ENCODE measurements at regions not wholly inside any gene's neighbourhood (a gene's known extent, or its start where the extent isn't known, plus 50 kb on each side); places are given as distances from the start of the nearest gene placed in this dataset.
"Not testable (repeated sequence)": the region's sequence is repeated elsewhere in the genome, so short reads cannot be mapped to it uniquely, and the experiment has no call there.

DNA sequence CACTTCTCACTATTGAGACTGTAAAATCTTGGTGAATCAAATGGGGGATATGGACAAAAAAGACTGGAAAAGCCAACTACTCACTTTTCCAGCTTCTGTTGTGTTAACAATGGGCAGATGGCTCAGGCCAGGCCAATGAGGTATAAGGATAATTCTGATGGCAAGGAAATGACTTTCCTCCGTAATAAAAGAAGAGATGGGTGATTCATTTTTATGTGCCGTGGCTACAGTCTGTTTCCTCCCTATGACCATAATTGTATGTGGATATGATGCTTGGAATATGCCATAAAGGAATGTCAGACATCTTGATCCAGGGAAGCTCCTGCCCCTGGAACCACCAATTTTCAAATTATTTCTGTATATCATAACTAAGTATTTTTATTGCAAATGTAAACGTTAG, 406.8 kb downstream of the CCDC85A start:
- intact Hi-C loops (cut with DNase I): no loop called here

DNA sequence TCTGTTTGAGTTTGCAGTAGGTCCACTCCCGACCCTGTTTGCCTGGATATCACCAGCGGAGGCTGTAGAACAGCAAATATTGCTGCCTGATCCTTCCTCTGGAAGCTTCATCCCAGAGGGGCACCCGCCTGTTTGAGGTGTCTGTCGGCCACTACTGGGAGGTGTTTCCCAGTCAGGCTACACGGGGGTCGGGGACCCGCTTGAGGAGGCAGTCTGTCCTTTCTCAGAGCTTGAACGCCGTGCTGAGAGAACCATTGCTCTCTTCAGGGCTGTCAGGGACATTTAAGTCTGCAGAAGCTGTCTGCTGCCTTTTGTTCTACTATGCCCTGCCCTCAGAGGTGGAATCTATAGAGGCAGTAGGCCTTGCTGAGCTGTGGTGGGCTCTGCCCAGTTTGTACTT, 422.3 kb downstream of the CCDC85A start:
- intact Hi-C loops (cut with DNase I): not testable (repeated sequence)
- DNase-seq: peak in 1 of 10 donors; percentile 48

More for the DNA sequence above, 406.8 kb downstream of the CCDC85A start:
- no peak for DNase-seq

DNA sequence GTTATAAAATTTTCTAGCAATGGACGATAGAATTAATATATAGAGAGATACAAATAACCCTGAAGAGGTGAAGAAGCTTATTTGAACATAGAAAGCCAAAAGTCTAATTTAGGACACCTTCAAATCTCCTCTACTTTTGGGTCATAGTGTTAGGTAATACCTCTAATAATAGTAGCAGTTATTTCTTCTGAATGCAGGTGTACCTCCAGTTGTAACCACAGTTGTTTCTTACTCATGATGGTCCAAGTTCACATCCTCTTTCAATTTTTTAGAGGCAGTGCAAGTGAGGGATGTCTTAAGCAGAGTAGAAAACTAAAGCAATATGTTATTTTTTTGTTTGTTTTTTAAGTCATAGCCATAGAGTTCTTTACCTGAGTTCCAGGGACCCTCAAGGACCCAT, 429.5 kb downstream of the CCDC85A start:
- no peak for DNase-seq
- intact Hi-C loops (cut with DNase I): no loop called here

DNA sequence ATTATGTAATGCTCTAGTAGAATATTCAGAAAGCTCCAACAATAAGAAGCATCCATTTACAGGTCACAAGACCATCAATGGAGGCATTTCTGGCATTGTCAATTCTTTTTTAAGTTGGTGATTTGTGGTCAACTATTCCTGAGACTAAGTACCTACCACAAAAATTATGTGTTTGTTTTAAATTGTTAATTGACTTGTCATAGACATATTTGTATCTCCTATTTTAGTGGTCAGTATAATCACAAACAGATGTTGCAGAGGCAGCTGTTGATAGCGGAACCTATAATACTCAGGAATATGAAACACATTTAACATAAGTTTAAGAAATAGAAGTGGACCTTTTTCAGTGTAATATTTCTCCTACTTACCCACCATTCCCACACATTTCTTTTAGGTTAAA, 430.1 kb downstream of the CCDC85A start:
- no peak for DNase-seq
- intact Hi-C loops (cut with DNase I): no loop called here

DNA sequence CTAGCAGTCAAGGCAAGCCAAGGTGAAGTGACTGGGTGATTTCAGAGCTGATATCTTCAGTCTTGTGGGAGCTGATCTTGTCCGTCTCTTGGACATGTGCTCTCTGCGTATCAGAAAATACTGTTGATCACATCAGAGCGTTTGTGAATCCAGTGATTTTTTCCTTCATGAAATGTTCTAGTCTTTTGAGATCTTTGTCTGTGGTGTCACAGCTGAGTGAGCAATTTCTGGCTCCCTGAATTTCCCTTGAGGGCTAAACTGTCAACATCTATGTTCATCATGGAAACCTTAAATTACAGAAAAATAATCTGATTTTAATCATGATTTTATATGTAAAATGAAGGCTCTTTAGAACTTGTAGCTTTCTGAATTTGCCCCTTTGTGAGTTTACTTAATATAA, 432.0 kb downstream of the CCDC85A start:
- intact Hi-C loops (cut with DNase I): no loop called here
- no peak for DNase-seq

DNA sequence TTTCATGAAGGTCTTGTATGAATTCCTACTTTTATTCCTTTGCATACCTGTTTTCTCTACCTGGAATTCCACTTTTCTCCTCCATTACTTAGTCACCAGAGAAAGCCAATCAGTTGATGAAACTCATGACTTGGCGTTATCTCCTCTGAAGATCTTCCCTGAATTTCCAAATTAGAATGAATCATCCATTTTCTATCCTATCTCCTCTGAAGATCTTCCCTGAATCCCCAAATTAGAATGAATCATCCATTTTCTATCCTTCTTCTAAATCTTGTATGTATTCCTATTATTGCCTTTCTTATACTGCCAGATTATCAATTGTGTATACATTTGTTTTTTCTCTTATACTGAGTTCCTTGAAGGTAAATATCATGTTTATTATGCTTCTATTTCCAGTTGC, 440.4 kb downstream of the CCDC85A start:
- intact Hi-C loops (cut with DNase I): no loop called here
- DNase-seq: no peak

DNA sequence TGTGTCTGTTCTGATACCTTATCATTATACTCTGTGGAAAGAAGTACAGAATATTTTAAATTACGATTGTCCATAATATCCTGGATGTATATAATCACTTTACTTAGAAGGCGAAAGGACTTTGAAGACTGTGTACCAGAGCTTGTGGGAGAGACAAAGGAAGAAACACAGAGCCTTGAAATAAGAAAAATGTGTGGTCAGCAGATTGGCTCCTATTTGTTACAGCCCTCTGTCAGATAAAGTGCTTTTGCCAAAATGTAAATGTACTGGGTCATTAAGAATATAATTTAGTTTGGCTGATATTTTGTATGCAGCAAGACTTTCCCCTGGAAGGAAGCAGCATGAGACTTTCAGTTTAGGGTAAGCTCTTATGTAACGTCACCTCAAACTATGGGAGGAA, 443.1 kb downstream of the CCDC85A start:
- intact Hi-C loops (cut with DNase I): no loop called here
- no peak for DNase-seq

DNA sequence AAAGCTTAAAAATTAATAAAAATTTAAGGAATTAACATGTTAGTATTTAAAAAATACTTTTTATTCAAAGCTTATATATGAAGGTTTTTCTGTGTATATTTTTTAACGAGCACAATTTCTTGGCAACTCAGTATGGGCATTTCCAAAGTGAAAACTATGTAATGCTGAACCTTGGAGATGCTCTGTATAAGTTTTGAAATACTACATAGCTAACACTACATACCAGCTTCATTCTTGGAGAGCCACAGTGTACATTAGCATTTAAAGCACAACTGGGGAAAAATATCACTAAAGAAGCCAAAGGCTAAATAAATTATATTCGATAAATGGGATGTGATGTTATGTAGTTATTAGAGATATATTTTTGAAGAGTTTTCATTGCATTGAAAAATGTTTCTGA, 446.5 kb downstream of the CCDC85A start:
- no peak for DNase-seq

DNA sequence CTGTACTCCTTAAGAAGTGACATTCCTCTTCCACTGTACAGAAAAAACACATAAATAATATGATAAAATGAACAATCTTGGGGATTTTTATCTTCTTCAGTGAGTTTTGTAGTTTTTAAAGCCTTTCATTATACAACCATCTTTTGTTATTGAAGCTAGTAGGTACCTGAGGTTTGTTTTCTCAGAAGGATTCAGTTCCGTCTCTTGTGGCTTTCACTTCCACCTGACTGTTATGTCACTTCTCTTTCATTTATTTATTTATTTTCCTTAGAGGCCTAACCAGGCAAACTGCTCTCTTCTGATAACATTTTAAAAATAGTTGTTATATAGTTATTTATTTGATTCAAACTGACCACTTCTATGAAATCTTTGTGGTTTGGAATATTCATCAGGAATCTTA, 464.2 kb downstream of the CCDC85A start:
- DNase-seq: no peak
- intact Hi-C loops (cut with DNase I): no loop called here

More for the DNA sequence above, 446.5 kb downstream of the CCDC85A start:
- intact Hi-C loops (cut with DNase I): no loop called here

DNA sequence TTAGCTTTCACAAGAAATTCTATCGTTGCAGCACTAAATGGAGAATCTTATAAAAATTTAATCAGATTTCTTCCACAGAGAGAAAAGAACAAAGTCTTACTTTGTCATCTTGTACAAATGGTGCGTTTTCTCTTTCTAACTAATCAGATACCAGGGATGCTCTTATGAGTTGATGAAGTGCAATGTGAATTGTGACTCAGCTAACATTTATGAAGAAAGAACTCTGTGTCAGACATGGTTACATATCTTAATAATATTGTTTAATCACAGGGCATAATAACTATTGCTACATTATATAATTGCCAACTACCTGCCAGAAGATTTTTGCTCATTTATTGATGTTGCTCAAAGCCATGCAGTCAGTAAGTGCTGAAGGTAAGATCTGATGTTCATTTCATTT, 465.0 kb downstream of the CCDC85A start:
- intact Hi-C loops (cut with DNase I): no loop called here
- no peak for DNase-seq

DNA sequence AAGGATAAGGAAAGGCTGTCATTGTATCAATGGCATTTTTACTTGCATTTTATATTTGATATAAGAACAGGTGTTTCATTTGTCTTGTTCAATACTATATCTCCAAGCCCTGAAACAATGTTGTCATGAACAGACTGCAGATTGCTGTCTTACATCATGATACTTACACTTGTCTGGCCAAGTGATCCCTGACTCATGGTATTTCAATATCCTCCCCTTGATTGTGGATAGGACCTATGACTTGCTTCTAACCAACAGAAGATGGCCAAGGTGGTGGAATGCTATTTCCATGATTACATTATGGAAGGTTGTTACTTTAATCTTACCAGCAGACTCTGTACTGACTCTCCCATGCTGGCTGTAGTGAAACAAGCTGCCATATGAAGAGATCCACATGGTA, 471.1 kb downstream of the CCDC85A start:
- intact Hi-C loops (cut with DNase I): no loop called here
- no peak for DNase-seq

DNA sequence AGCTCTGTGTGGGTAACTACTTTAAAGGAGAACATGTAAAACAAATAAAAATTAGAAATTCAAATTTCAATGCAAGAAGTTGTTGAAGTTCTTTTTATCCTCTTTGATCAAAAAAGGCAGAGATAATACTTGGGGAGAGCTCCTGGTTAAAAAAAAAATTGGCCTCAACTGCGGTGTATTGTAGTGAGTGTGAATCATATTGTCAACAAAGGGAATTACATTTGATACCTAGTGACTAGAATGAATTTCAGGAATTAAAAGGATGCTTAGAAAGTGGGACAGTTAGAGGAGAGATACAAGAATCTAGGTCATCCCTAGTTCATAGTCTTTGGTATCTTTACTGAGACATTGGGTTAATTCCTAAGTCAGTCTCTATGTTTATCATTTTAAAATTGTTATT, 473.0 kb downstream of the CCDC85A start:
- no peak for DNase-seq

DNA sequence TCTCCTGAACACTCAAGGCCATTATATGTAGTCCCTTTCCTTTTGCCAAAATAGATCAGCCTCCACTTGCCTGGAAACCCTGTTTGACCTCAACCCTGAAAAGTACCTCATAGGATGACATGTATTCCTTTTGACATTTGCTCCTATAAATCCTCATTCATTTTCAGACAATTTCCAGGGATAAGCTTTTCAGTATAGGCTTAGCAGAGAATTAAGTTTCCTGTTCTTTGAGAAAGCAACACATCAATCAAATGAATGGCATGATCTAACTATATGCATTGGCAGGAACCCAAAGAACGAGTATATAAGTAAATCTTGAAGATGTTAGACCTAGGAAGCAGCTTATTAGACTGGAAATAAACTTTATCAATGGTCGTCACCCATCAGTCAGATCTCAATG, 483.0 kb downstream of the CCDC85A start:
- no peak for DNase-seq
- intact Hi-C loops (cut with DNase I): no loop called here

More for the DNA sequence above, 473.0 kb downstream of the CCDC85A start:
- intact Hi-C loops (cut with DNase I): no loop called here

DNA sequence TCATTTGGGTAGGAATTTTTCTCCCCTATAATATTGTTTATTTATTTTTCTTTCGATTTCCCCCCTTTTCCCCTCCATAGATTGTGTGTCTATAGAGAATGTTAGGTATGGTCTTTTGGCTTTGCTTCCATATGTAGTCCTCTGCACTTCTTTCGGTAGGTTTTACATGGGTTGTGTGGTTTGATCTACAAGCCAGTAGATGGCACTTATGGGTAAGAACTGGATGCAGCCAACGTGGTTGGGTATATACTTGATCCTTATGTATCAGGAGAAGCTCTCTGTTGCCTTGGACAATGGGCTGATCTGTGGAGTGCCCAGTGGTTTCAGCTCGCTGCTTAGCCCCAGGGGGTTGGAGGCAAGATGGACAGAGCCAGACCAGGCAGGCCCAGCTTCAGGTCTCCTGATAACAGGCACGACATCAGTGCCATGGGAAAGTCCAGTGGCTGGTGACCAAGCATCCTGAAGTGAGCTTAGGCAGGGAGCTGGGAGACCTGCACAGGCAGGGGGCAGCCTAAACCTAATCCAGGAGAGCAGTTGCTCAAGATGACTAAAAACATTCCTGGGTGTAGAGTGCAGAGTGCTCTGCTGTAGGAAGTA, 488.3 kb downstream of the CCDC85A start:
- intact Hi-C loops (cut with DNase I): no loop called here
- DNase-seq: peak in 1 of 10 donors; percentile 56

DNA sequence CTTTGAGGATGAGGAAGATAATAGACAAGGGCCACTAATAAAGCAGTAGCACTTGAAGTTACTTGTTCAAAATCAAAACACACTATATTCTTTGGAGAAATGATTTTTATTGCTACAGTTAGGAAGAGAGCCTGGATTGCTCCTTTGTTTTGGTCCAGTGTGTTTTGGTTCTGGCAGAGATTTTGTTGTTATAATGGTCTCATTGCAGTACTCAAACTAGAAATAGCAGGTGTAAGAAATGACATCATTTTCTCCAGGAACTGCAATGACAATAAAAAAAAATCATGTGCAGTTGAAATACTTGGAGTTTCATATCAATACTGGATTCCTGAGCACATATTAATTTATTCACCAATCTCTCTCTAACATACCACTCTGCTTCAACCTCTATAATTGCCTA, 490.3 kb downstream of the CCDC85A start:
- no peak for DNase-seq
- intact Hi-C loops (cut with DNase I): no loop called here

DNA sequence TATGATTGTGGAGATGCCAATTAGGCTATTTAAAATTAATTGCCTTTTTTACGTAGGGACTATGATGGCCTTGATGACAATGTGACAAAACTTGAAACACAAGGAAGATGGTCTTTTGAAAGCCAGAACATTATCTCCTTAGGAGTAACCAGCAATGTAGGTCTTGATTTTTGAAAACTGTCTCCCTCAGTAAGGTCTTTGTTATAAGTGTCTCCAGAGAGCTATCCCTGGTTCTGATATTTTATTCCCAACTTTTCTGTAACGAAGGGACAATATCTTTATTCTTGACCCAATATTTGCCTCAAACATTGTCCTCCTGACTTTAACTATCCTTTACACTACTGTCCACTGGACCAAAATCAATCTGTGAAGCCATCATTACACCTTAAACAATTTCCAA, 493.2 kb downstream of the CCDC85A start:
- intact Hi-C loops (cut with DNase I): no loop called here
- no peak for DNase-seq

DNA sequence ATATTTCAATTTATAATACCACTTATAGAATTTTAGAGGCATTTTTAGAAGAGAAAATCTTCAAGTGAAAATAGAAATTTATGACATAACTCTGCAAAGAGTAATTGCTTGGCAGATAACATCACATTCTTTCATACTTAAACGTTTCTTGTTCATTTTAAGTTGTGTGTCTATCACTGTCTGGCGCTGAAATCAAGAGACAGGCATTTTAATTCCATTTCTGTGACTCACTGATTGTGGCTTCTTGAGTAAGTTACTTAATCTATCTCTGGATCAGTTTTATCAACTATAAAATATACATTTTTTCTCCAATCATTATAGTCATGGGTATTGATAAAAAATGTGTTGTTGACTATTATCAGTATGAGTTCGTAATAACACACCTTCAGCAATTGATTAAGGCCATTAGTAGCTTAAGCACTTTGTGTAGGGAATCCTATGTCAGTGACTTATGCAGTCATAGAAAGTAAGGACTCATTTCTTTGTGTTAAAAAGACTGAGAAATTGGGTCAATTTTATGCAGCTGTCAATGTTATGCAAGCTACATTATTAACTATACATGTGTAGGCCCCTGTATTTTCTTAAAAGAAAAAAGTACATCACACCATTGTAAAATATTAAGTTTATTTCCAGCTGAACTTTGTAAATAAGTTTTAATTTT, 497.3 kb downstream of the CCDC85A start:
- no peak for DNase-seq
- intact Hi-C loops (cut with DNase I): no loop called here

DNA sequence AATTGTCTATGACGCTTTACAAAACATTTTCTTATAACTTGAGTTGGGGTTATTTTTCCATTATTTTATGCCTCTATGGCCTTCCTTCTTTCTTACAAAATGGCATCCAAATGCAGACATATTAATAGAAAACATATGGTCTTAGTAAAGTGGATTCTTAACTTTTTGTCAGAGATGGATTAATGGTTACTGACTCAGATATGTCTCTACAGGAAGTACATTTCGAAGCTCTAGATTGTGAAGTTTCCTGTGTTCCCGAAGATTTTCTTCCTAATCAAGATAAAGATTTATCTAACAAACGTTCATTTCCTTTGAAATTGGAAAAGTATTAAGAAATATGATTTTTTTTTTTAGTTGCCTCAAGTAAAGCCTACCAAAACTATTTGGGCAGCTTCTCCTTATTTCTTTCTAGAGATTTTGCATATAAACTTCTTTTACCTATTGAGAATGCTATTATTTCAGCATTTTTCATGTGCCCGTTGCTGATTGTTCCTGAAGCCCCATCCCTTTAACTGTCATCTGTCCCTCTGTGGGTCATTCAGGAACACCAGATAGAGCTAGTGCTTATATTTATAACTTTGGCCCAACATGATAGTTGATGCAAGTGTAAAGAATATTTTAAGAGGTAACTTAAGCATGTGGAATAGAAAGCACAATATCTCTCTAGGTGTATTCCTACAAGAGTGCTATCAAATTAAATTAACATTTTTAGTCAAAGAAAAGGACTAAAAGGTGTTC, 498.0 kb downstream of the CCDC85A start:
- intact Hi-C loops (cut with DNase I): no loop called here

DNA sequence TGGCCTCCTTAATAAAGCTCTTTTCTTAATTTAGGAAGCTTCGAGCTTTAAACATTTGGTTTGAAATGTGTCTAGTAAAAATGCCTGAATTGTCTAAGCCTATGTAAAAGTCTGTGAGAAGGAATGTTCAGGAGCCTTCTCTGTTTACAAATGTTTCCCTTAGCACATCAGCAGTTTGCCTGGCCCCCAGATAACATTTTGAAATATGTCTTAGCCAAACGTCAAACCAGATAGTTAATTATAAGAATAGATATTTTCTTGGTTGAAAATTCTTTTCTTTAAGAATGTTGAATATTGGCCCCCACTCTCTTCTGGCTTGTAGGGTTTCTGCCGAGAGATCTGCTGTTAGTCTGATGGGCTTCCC, 498.6 kb downstream of the CCDC85A start:
- intact Hi-C loops (cut with DNase I): no loop called here
- DNase-seq: no peak

More for the DNA sequence above, 498.0 kb downstream of the CCDC85A start:
- DNase-seq: no peak

DNA sequence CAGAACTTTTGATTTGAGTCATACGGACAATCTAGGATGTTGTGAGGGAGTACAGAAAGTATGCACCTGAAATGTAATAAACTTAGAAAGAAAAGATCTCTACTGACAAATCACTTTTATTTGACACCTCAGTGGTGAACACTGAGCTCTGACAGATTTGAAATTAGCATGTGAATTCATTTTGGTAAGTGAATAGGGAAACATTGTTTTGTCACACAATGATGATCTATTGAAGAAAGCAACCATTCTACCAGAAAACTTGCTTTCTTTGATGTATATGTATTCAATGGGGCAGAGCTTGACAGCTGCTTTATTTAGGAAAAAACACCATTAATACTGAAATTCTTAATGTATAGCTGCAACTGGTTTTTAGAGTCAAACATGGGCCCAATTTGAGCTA, 500.5 kb downstream of the CCDC85A start:
- intact Hi-C loops (cut with DNase I): no loop called here
- DNase-seq: no peak

DNA sequence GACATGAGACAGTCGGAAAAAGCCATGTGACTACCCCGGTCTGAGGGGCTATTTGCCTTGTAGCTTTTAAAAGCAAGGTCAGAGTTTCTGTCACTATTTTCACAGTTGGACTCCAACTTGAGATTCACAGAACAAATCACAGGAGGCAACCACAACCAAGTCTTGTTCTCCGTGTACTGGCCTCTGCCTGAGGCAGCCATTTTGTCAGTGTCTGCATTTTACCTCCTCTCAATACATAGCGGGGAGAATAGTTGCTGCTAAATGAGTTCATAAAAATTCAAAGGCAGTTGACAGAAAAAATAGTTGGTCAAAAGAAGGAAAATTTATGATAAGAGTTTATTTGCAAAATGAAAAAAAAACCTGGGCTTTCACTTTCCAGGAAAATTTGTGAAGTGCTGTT, 501.4 kb downstream of the CCDC85A start:
- intact Hi-C loops (cut with DNase I): no loop called here
- DNase-seq: no peak

DNA sequence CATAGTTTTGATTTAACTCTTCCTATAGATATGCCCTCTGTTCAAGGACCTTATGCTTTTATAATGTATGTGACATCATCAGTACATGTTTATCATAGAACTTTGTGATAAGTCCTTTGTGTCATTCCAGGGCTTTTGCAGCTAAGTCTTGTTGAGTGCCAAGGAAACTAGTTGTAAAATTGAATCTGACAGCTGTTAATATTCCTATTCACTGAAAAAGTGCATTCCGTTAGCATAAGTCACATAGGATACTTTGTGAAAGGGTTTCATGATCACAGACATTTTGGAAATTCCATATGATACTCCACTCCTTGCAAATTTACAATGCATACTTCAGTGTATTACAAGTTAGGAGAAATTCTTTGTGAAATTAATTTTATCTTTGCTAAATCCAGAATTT, 503.4 kb downstream of the CCDC85A start:
- DNase-seq: no peak
- intact Hi-C loops (cut with DNase I): no loop called here

Data from posterior cingulate gyrus (tissue), 11 donors.